OCI-LY7 (cell line): ENCODE measurements at regions not wholly inside any gene's neighbourhood (a gene's known extent, or its start where the extent isn't known, plus 50 kb on each side); places are given as distances from the start of the nearest gene placed in this dataset.

Source experiments
- BruUV-seq: library from RNA; stranded (reverse); fragments of 400-500 nt; replicated peaks from 2 replicates; lab custom pipeline; 2021; lab: Mats Ljungman, UMichigan
- CTCF ChIA-PET: fragments of 300-600 bp; sonication (Branson Sonifier 250); formaldehyde crosslinking; loops from one replicate; lab custom pipeline; 2022; ENCODE audit warnings: antibody characterized with exemption; ENCODE audit not compliant: unreplicated experiment; lab: Charles Lee
- POLR2A ChIA-PET: fragments of 300-600 bp; sonication (Branson Sonifier 250); formaldehyde crosslinking; loops from one replicate; lab custom pipeline; 2022; ENCODE audit warnings: antibody characterized with exemption; lab: Charles Lee
- DNase-seq: peaks from one replicate; pipeline ENCODE4 v3.0.0-alpha.2; 2015; ENCODE audit warnings: low spot score
- H2AFZ ChIP-seq: fragments of 200-600 bp; sonication (generic), shearing (Covaris generic); 2 replicates; pipeline ENCODE4 v1.6.1; 2014; ENCODE audit warnings: mild to moderate bottlenecking, antibody characterized with exemption, low read length, moderate library complexity
- H3K27ac ChIP-seq: fragments of 200-600 bp; sonication (generic); 2 replicates; pipeline ENCODE4 v1.5.1; 2014; ENCODE audit warnings: mixed run types, low read depth, mild to moderate bottlenecking, moderate library complexity, low read length, inconsistent platforms; ENCODE audit not compliant: poor library complexity, severe bottlenecking
- H3K36me3 ChIP-seq: fragments of 200-600 bp; sonication (generic); 2 replicates; pipeline ENCODE4 v1.6.1; 2014; ENCODE audit warnings: mild to moderate bottlenecking, antibody characterized with exemption, low read length, moderate library complexity, mixed read lengths; ENCODE audit not compliant: insufficient read depth
- H3K4me1 ChIP-seq: fragments of 200-600 bp; sonication (generic); 2 replicates; pipeline ENCODE4 v1.5.1; 2014; ENCODE audit warnings: mild to moderate bottlenecking, low read length; ENCODE audit not compliant: insufficient read depth, poor library complexity, severe bottlenecking
- H3K4me2 ChIP-seq: fragments of 200-600 bp; sonication (generic); 2 replicates; pipeline ENCODE4 v1.6.1; 2014; ENCODE audit warnings: mild to moderate bottlenecking, low read length
- H3K4me3 ChIP-seq: fragments of 200-600 bp; sonication (generic); 2 replicates; pipeline ENCODE4 v1.5.1; 2014; ENCODE audit warnings: mild to moderate bottlenecking, low read depth, low read length; ENCODE audit not compliant: poor library complexity, severe bottlenecking
- H3K79me2 ChIP-seq: fragments of 200-600 bp; sonication (generic); 2 replicates; pipeline ENCODE4 v1.6.1; 2016; ENCODE audit warnings: low read depth, mild to moderate bottlenecking, low read length, moderate library complexity, mixed read lengths; ENCODE audit not compliant: insufficient read depth
- H3K9me2 ChIP-seq: fragments of 200-600 bp; sonication (generic); 2 replicates; pipeline ENCODE4 v1.6.1; 2016; ENCODE audit warnings: mild to moderate bottlenecking, low read length, mixed read lengths; ENCODE audit not compliant: insufficient read depth
- H3K9me3 ChIP-seq: fragments of 200-600 bp; sonication (generic); 2 replicates; pipeline ENCODE4 v1.6.1; 2014; ENCODE audit warnings: mild to moderate bottlenecking, mixed run types, low read length, mixed read lengths
- H4K20me1 ChIP-seq: fragments of 200-600 bp; sonication (generic); 2 replicates; pipeline ENCODE4 v1.6.1; 2014; ENCODE audit warnings: mild to moderate bottlenecking, antibody characterized with exemption, low read length, moderate library complexity, mixed read lengths; ENCODE audit not compliant: insufficient read depth
- EZH2phosphoT487 ChIP-seq: fragments of 200-600 bp; sonication (generic); IDR thresholded peaks from 2 replicates; pipeline ENCODE4 v1.6.1; 2018; ENCODE audit warnings: low read depth, borderline replicate concordance, mild to moderate bottlenecking, mixed run types, antibody characterized with exemption, low read length, moderate library complexity, mixed read lengths
- intact Hi-C: fragments of 100-400 bp; cut with micrococcal nuclease; formaldehyde crosslinking; loops from one replicate; pipeline ENCODE4 v1.10.0; 2022; ENCODE audit not compliant: unreplicated experiment
- TF ChIP-seq, protein P1 (sequence below): fragments of 200-600 bp; sonication (generic); conservative IDR thresholded peaks from 2 replicates; pipeline ENCODE4 v1.5.1; 2014; ENCODE audit warnings: mild to moderate bottlenecking, antibody characterized with exemption, low read length, moderate library complexity, mixed read lengths

DNA sequence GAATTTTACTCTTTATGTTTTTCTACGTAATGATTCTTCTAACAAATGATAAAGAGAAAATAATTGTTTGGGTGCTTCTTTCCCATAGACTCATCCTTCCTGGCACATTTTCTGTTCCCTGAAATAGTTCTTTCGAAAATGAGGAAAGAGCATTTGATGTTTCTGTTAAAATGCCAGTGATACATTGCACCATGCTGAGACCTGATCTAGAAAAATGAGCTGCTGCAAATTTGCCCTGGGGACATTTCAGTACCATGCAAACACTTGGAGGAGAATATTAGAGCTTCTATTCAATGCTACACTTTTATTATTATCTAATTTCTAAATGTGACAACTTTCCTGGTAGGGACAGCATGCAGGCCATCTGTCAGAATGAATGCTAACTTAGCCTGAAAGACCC, 83.3 kb downstream of the C4orf33 start:
- H3K4me2 ChIP-seq: no peak overlapping the region
- no peak overlapping the region for H3K27ac ChIP-seq
- H3K4me3 ChIP-seq: no peak overlapping the region
- no peak for TF ChIP-seq EZH2phosphoT487
- no TSS peak for BruUV-seq
- H3K9me3 ChIP-seq: no peaks in the 10 kb centered on the region
- no peaks in the 10 kb centered on the region for H4K20me1 ChIP-seq
- H3K9me2 ChIP-seq: no peaks in the 10 kb centered on the region
- no peak for DNase-seq
- ChIA-PET CTCF (no interaction called here), POLR2A (interaction anchor here (1.6 kb wide), 1 partner anchor 36 kb away, joined by 3 read pairs; no protein-coding TSS in a partner anchor)
- H2AFZ ChIP-seq: no peak overlapping the region
- intact Hi-C loops: no loop called here
- no peaks in the 10 kb centered on the region for H3K36me3 ChIP-seq
- H3K79me2 ChIP-seq: no peaks in the 10 kb centered on the region
- H3K4me1 ChIP-seq: no peaks in the 10 kb centered on the region

DNA sequence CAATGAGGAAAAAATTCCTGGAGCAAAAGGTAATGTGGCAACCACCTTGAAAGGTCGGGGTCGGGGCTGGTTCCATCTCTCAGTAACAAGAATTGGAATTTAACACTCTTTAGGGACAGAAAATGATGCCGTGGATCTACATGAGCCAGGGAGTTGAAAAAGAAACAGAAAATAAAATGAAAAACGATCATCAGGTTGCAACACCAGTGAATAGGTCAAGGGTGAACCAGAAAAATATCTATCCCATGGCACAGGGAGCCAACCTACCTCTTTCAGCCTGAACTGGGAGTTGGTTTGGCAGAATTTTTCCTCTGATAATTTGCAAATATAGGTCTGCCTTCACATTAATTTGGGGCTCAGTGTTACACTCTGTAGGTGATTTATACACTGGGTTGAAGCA, 93.7 kb downstream of the C4orf33 start:
- no peaks in the 10 kb centered on the region for H3K4me1 ChIP-seq
- no TSS peak for BruUV-seq
- H3K79me2 ChIP-seq: no peaks in the 10 kb centered on the region
- intact Hi-C loops: no loop called here
- POLR2A ChIA-PET: interaction anchor here (0.6 kb wide), 1 partner anchor 311 kb away, joined by 4 read pairs; no protein-coding TSS in a partner anchor
- H3K9me3 ChIP-seq: no peaks in the 10 kb centered on the region
- no peaks in the 10 kb centered on the region for H3K9me2 ChIP-seq
- no peaks in the 10 kb centered on the region for H4K20me1 ChIP-seq
- H3K4me2 ChIP-seq: no peak overlapping the region
- no peak overlapping the region for H3K4me3 ChIP-seq
- CTCF ChIA-PET: no interaction called here
- no peak overlapping the region for H3K27ac ChIP-seq
- TF ChIP-seq EZH2phosphoT487: no peak
- TF ChIP-seq, protein P1, sequence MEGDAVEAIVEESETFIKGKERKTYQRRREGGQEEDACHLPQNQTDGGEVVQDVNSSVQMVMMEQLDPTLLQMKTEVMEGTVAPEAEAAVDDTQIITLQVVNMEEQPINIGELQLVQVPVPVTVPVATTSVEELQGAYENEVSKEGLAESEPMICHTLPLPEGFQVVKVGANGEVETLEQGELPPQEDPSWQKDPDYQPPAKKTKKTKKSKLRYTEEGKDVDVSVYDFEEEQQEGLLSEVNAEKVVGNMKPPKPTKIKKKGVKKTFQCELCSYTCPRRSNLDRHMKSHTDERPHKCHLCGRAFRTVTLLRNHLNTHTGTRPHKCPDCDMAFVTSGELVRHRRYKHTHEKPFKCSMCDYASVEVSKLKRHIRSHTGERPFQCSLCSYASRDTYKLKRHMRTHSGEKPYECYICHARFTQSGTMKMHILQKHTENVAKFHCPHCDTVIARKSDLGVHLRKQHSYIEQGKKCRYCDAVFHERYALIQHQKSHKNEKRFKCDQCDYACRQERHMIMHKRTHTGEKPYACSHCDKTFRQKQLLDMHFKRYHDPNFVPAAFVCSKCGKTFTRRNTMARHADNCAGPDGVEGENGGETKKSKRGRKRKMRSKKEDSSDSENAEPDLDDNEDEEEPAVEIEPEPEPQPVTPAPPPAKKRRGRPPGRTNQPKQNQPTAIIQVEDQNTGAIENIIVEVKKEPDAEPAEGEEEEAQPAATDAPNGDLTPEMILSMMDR: no peak
- no peaks in the 10 kb centered on the region for H3K36me3 ChIP-seq
- H2AFZ ChIP-seq: no peak overlapping the region
- DNase-seq: no peak

DNA sequence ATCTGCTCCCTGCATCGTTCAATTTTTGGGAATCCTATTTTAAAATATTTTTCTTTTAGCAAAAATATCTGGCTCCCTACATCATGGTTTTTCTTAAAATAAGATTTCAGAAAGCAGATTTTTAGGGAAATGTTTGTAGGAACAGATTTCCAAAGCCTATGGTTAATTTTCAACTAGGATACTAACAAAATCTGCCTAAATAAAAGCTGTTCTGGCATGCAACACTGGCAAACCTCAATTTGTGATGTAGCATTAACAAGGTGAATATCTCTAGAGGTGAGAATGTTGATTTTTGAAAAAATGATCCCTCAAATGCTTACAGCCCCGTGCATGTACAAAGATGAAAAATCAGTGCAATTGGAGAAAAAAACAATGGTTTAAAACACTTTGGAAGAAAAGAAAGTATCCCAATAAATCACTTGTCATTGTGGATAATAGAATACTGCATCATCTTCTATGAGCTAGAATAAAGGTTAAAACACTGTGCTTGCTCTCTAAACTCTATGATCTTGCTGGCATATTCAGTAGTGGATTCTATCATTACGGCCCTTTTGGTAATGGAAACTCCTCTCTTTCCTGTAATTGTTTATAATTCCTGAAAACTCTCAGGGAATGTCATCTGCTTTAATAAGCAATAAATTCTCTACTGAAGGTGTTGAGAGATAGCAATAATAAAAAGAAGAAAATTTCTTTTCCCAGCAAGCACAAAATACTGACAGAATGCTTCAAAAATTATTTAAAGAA, 97.6 kb downstream of the C4orf33 start:
- Histone ChIP-seq H3K9me3 (no peaks in the 10 kb centered on the region), H4K20me1 (no peaks in the 10 kb centered on the region), H3K4me3 (no peak overlapping the region), H3K27ac (no peak overlapping the region), H3K9me2 (no peaks in the 10 kb centered on the region), H3K4me2 (no peak overlapping the region), H2AFZ (no peak overlapping the region), H3K36me3 (no peaks in the 10 kb centered on the region), H3K4me1 (no peaks in the 10 kb centered on the region), H3K79me2 (no peaks in the 10 kb centered on the region)
- CTCF ChIA-PET: no interaction called here
- BruUV-seq: no TSS peak
- no peak for TF ChIP-seq EZH2phosphoT487
- TF ChIP-seq, protein P1: no peak
- intact Hi-C loops: no loop called here
- no peak for DNase-seq
- POLR2A ChIA-PET: interaction anchor here (0.6 kb wide), 1 partner anchor 1835 kb away, joined by 3 read pairs; no protein-coding TSS in a partner anchor
